ENCODE measurements at regions not wholly inside any gene's neighbourhood (a gene's known extent, or its start where the extent isn't known, plus 50 kb on each side); places are given as distances from the start of the nearest gene placed in this dataset.

- Histone ChIP-seq H3K27ac (ENCODE audit: low read depth in 1 of 2, low read length in 2 of 2) (no peak overlapping the region), H3K27me3 (ENCODE audit: control insufficient read depth in 4 of 4, insufficient read depth in 4 of 4, low read length in 3 of 4) (no peaks in the 10 kb centered on the region), H3K9ac (ENCODE audit: low read depth in 1 of 2, low read length in 2 of 2) (no peak overlapping the region), H3K36me3 (ENCODE audit: control insufficient read depth in 4 of 4, insufficient read depth in 3 of 4, low read depth in 1 of 4, low read length in 3 of 4) (no peaks in the 10 kb centered on the region), H3K9me3 (ENCODE audit: control insufficient read depth in 4 of 4, low read length in 3 of 4) (no peaks in the 10 kb centered on the region), H3K4me1 (ENCODE audit: control insufficient read depth in 4 of 4, insufficient read depth in 4 of 4, low read length in 3 of 4) (no peaks in the 10 kb centered on the region), H3K4me3 (ENCODE audit: low read depth in 1 of 3, low read length in 3 of 3) (no peak overlapping the region)
- 90% methylated on average over 1 of the region's 1 CpG for WGBS
- no peak for DNase-seq (ENCODE audit: low spot score)
- TF ChIP-seq HNF4G (IDR thresholded peaks at IDR 0.05), result no peak
Measured at GRCh38 chr5:85266692-85267091, 882.0 kb upstream of the EDIL3 start.

- Histone ChIP-seq H3K4me3 (ENCODE audit: low read depth in 1 of 3, low read length in 3 of 3) (no peak overlapping the region), H3K36me3 (ENCODE audit: control insufficient read depth in 4 of 4, insufficient read depth in 3 of 4, low read depth in 1 of 4, low read length in 3 of 4) (no peaks in the 10 kb centered on the region), H3K27ac (ENCODE audit: low read depth in 1 of 2, low read length in 2 of 2) (no peak overlapping the region), H3K9ac (ENCODE audit: low read depth in 1 of 2, low read length in 2 of 2) (no peak overlapping the region), H3K27me3 (ENCODE audit: control insufficient read depth in 4 of 4, insufficient read depth in 4 of 4, low read length in 3 of 4) (no peaks in the 10 kb centered on the region), H3K9me3 (ENCODE audit: control insufficient read depth in 4 of 4, low read length in 3 of 4) (no peaks in the 10 kb centered on the region), H3K4me1 (ENCODE audit: control insufficient read depth in 4 of 4, insufficient read depth in 4 of 4, low read length in 3 of 4) (no peaks in the 10 kb centered on the region)
- DNase-seq (ENCODE audit: low spot score), result no peak
- TF ChIP-seq RAD21 (IDR thresholded peaks at IDR 0.05) (no peak), FOXA1 (IDR thresholded peaks at IDR 0.05) (no peak)
- WGBS, result 54% methylated on average over 2 of the region's 2 CpGs
Measured at GRCh38 chr5:85268194-85268593, 883.5 kb upstream of the EDIL3 start.

- H3K4me1 ChIP-seq (ENCODE audit: control insufficient read depth in 4 of 4, insufficient read depth in 4 of 4, low read length in 3 of 4), result no peaks in the 10 kb centered on the region
- no peak overlapping the region for H3K27ac ChIP-seq (ENCODE audit: low read depth in 1 of 2, low read length in 2 of 2)
- no peaks in the 10 kb centered on the region for H3K9me3 ChIP-seq (ENCODE audit: control insufficient read depth in 4 of 4, low read length in 3 of 4)
- DNase-seq (ENCODE audit: low spot score), result no peak
- no peak overlapping the region for H3K4me3 ChIP-seq (ENCODE audit: low read depth in 1 of 3, low read length in 3 of 3)
- 97% methylated on average over 1 of the region's 1 CpG for WGBS
- H3K36me3 ChIP-seq (ENCODE audit: control insufficient read depth in 4 of 4, insufficient read depth in 3 of 4, low read depth in 1 of 4, low read length in 3 of 4), result no peaks in the 10 kb centered on the region
- H3K27me3 ChIP-seq (ENCODE audit: control insufficient read depth in 4 of 4, insufficient read depth in 4 of 4, low read length in 3 of 4), result no peaks in the 10 kb centered on the region
- TF ChIP-seq MAX (IDR thresholded peaks at IDR 0.05) (no peak), HNF4G (IDR thresholded peaks at IDR 0.05) (no peak), RAD21 (IDR thresholded peaks at IDR 0.05) (no peak), FOXA2 (IDR thresholded peaks at IDR 0.05) (no peak), YY1 (IDR thresholded peaks at IDR 0.05) (no peak), REST (IDR thresholded peaks at IDR 0.05) (no peak), HNF4A (conservative IDR thresholded peaks at IDR 0.05) (no peak), RXRA (IDR thresholded peaks at IDR 0.05) (no peak), CTCF (IDR thresholded peaks at IDR 0.05; ENCODE audit: low read depth, low read length, missing input control) (no peak), GABPA (IDR thresholded peaks at IDR 0.05 in 1 of 2, conservative IDR thresholded peaks at IDR 0.05 in 1 of 2) (no peak), ATF3 (IDR thresholded peaks at IDR 0.05) (no peak), SP1 (IDR thresholded peaks at IDR 0.05) (no peak), ZBTB33 (IDR thresholded peaks at IDR 0.05) (no peak), JUND (IDR thresholded peaks at IDR 0.05) (no peak), FOXA1 (IDR thresholded peaks at IDR 0.05) (no peak), EGR1 (IDR thresholded peaks at IDR 0.05; ENCODE audit: low read depth in 2 of 2) (no peak), NR2F2 (IDR thresholded peaks at IDR 0.05) (no peak)
- no peak overlapping the region for H3K9ac ChIP-seq (ENCODE audit: low read depth in 1 of 2, low read length in 2 of 2)
Measured at GRCh38 chr5:85278193-85278592, 893.5 kb upstream of the EDIL3 start.

Measured in liver (tissue), 8 donors.